ENCODE measurements at regions not wholly inside any gene's neighbourhood (a gene's known extent, or its start where the extent isn't known, plus 50 kb on each side); places are given as distances from the start of the nearest gene placed in this dataset.

GRCh38 chr7:145644426-145645134 is 472.0 kb upstream of the CNTNAP2 start:
- DNase-seq = no peak

DNA sequence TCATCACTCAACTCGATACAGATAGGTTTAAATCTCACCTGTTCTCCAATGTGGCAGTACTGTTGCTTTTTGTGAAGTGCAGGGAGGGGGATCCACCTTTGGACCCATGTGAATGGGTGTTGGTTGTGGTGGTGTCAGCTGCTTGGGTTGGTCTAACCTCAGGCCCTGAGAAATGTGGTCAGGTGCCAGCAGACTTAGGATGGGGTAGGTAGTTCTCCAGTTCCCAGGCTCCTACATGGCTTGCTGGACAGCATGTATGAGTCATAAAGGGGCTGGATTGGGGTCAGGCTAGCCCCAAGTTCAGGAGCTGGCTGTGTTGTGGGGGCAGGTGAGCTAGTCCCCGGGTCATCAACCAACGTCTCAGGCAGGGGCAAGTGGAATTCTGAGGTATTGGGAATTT is 472.6 kb upstream of the CNTNAP2 start:
- no peak for DNase-seq

DNA sequence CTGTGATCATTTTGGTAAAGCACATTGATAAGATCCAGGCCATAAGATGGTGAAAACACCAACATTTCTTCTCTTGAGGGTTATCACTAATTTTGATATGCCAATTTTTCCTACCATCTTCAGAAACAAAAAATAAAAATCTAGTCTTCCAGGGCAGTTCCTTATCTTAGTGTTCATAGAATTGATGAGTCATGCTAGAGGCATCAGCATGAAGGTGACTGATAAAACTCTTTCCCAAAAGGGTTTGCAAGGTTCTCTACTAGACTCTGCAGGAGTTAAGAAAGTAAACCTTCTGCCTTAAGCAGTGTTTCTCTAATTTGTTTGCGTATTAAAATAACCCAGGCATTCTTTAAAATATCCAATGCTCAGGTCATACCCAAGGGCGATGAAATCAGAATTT is 483.1 kb upstream of the CNTNAP2 start:
- no peak for DNase-seq

DNA sequence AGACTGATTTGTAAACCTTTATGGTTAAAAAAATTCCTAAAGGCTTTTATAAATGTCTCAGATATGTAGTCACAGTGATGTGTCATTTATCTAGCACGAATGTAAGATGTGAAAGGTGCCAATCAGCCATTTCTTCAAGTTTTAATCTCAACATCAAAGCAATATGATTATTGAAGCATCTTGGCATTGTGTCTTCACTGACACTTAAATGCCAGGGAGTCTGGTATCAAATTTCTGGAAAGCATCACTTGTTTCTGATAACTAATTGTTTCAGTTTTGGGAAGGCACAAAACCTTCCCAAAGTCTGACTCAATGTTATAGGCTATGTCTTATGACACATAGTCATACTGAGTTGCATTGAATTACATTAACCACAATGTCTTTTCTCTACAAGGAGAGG is 492.0 kb upstream of the CNTNAP2 start:
- no peak for DNase-seq

GRCh38 chr7:145605963-145606362 is 510.6 kb upstream of the CNTNAP2 start:
- no peak for DNase-seq

- DNase-seq = no peak
Observed at GRCh38 chr7:145599376-145599775, 517.2 kb upstream of the CNTNAP2 start.

GRCh38 chr7:145584401-145584800 is 532.2 kb upstream of the CNTNAP2 start:
- DNase-seq = no peak

- no peak for DNase-seq
Observed at GRCh38 chr7:145582742-145583303, 533.8 kb upstream of the CNTNAP2 start.

DNA sequence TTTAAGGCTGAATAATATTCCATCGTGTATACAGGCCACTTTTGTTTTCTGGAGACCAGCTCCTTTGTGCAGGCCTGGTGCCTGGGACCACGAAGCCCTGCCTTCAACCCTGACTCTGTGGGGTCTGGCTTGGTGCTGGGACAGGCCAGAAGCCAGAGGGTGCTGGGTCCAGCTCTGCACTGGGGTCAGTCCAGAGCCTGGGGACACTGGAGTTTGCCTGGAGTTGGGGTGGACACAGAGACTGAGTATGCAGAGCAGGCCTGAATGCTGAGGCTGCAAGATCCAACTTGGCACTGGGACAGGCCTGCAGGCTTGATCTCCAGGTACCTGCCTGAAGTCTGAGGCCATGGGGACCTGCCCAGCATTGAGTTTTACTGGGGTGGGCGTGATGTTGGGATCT is 558.8 kb upstream of the CNTNAP2 start:
- DNase-seq = no peak

GRCh38 chr7:145543242-145543641 is 573.4 kb upstream of the CNTNAP2 start:
- DNase-seq = no peak

- DNase-seq = no peak
Observed at GRCh38 chr7:145539910-145540309, 576.7 kb upstream of the CNTNAP2 start.

GRCh38 chr7:145534301-145534700 is 582.3 kb upstream of the CNTNAP2 start:
- DNase-seq = no peak

DNA sequence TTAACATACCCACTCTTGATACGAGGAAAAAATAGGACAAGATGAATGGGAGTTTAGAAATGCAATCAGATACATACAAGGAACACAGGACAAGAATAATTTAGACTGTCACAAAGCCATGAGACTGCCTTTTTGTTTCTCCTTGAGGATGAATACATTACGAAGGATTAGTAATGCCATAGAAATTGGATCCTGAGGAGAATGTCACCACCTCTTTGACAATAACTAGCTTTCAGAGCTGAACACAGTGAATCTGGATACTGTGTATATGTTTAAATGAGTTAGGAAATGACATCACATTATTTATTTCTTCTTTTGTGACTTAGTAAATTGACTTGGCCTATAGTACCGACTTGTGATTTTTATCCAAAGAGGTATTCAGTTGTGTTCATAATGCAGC is 596.3 kb upstream of the CNTNAP2 start:
- DNase-seq = no peak

DNA sequence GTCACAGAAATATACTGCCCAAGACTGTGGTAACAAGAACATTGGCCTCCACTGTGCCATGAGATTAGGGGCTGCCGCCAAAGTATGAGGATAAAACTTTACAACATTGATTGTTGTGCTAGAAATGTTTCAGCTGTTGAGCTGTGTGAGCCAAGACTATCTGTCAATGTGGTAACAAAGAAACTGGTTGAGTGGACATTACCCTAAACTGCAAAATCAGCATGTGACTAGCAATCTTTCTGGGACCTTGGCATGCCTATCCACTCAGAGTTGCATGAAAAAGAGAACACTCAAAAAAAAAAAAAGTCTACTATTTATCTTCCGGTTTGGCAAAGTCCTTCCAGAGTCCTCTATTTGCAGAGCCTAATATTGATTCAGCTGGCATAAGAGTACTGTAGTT is 605.6 kb upstream of the CNTNAP2 start:
- no peak for DNase-seq

DNA sequence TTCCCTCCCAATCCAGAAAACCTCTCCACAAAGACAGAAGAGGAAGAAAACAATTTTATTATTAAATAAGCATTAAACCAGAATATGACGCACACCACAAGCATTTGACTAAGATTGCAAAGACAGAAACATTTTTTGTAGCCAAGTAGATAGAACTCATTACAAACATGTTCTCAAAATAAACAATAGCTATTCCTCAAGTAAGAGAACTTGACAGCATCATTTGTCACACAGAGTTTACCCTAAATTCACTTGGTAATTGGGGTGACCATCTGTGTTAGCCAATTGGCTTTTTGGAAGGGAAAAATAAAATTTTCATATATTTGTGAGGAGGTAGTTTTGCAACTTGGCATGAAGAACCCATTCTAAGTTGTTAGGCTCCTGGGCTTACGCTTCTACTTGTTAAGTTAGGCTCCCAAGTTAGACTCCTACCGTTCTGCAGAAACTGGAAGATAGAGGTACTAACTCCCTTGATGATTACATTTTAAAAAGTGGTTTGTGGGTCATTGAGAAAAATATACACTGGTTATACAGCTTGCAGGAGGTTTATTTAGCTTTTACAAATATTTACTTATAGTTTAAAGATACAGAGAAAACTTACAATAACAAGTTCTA is 618.6 kb upstream of the CNTNAP2 start:
- DNase-seq = no peak

DNA sequence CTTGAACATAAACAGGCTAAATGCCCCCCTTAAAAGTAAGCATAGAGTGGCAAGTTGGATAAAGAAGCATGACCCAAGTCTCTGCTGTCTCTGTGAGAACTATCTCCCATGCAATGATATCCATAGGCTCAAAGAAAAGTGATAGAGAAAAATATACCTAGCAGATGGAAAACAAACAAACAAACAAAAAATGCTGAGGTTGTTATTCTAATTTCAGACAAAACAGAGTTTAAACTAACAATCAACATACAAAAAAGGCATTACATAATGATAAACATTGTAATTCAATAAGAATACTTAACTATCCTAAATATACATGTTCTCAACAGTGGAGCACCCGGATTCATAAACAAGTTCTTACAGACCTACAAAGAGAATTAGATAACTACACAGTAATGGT is 626.2 kb upstream of the CNTNAP2 start:
- DNase-seq = no peak

DNA sequence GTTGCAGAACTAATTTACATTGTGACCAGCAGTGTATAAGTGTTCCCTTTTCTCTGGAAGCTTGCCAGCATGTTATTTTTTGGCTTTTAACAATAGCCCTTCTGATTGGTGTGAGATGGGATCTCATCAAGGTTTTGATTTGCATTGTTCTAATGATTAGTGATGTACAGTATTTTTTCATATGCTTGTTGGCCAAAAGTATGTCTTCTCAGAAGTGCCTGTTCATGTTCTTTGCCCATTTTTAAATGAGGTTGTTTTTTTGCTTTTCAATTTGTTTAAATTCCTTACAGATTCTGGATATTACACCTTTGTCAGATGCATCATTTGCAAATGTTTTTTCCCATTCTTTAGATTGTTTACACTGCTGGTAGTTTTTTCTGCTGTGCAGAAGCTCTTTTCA is 627.0 kb upstream of the CNTNAP2 start:
- DNase-seq = no peak

DNA sequence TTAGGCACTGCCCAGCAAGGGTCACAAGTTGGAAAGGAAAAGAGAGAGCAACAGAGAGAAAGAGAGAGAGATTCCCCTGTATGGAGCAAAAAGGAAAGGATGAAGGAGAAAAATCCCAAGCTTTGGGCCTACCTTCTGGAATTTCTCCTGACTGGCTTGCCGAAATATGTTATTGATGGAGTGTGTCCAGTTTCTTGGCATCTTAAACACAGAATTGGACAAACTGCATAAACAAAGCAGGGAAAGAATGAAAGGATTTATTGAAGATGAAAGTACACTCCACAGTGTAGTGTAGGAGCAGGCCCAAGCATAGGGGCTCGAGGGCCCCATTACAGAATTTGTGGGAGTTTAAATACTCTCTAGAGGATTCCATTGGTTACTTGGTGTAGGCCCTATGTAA is 627.8 kb upstream of the CNTNAP2 start:
- DNase-seq = no peak

GRCh38 chr7:145481985-145482384 is 634.6 kb upstream of the CNTNAP2 start:
- no peak for DNase-seq

DNA sequence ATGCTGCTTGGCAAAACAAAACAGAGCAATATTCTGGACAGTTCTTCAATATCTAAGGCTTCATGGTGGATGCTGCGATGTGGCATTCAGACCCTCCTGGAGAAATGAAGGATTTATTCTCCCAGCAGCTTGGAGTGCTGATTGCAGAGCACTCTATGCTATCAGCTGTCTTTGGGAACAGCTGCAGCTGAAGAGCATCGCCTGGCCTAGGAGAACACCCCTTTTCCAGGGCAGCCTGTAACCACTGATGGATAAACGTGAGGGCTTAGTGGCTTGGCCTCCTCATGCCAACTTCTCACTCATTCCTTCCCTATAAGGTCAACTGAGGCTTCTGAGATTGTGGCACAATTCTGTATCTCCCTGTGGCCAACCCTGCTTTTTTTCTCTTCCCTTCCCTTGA is 638.1 kb upstream of the CNTNAP2 start:
- DNase-seq = no peak

GRCh38 chr7:145474009-145474686 is 638.3 kb upstream of the TPK1 start:
- DNase-seq = no peak

DNA sequence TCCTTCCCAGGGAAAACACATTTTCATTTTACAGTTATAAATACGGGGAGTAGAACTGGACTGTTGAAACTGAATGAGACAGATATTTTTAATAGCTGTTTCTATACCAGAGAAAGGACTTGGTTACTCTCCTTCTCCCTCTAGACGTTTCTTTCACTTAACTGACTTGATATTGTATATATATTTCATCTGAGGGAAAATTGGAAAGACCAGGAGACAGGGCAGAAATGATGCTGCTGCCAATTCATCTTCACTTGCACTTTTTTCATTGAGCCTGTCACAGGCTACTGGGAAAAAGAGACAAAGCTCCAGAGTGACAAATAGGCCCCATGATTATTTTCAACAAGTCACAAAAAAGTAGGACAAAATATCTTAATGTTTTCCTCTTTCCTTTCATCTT is 636.0 kb upstream of the TPK1 start:
- no peak for DNase-seq

GRCh38 chr7:145464287-145464686 is 628.4 kb upstream of the TPK1 start:
- no peak for DNase-seq

DNA sequence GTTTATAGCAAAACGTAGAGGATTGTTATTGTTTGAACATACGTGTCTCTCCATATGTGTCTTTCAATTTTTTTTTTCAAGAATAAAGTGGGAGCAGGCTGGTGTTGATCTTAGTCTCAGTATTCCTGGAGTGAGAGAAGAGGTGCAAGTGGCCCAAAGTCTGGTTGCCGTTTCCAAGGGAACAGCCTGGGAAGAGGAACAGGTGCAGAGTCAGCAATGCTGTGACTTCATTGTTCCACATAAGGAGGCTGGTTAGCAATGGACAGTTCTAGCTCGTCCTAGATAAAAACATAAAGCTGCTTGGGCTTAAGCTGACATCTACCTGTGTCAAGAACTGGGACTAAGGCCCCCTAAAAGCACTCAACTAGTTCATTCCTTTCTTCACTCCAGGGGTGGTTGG is 626.6 kb upstream of the TPK1 start:
- DNase-seq = no peak

Measured in activated CD4-positive, CD25-positive, alpha-beta regulatory T cell (primary cell).